Naive thymus-derived CD4-positive, alpha-beta T cell (primary cell): ENCODE measurements at regions not wholly inside any gene's neighbourhood (a gene's known extent, or its start where the extent isn't known, plus 50 kb on each side); places are given as distances from the start of the nearest gene placed in this dataset.
"Not testable (repeated sequence)": the region's sequence is repeated elsewhere in the genome, so short reads cannot be mapped to it uniquely, and the experiment has no call there.

Experiments
- ATAC-seq: fragments of 150-1000 bp; cut with Tn5 transposase; 2 replicates; pipeline ENCODE4 v1.10.0; 2021; ENCODE audit warnings: mild to moderate bottlenecking, moderate library complexity
- CTCF ChIA-PET: fragments of 350-600 bp; sonication (Branson Sonifier 250); formaldehyde crosslinking; loops from one replicate; lab custom pipeline; 2021; ENCODE audit warnings: antibody characterized with exemption; lab: Charles Lee
- POLR2A ChIA-PET: fragments of 350-600 bp; sonication (Branson Sonifier 250); formaldehyde crosslinking; loops from one replicate; lab custom pipeline; 2021; ENCODE audit warnings: antibody characterized with exemption, inconsistent platforms; lab: Charles Lee
- DNase-seq, 9 donors: peaks; one replicate each; pipeline versions ENCODE4 v3.0.0 to v3.0.0-alpha.2; 2020 to 2022; ENCODE audit warnings: mixed read lengths in 1 of 9
- H3K27ac ChIP-seq: one replicate; pipeline ENCODE4 v1.7.0; 2013; ENCODE audit warnings: mild to moderate bottlenecking, low read depth, low read length, moderate library complexity
- H3K27me3 ChIP-seq, 2 donors: one replicate each; pipeline ENCODE4 v1.7.0; 2013; ENCODE audit warnings: low read length in 2 of 2, mild to moderate bottlenecking in 2 of 2, moderate library complexity in 2 of 2; ENCODE audit not compliant: control insufficient read depth in 2 of 2, insufficient read depth in 2 of 2
- H3K36me3 ChIP-seq, 3 experiments: 1 replicate in 2 of 3; 2 replicates in 1 of 3; pipeline ENCODE4 v1.7.0; 2013; ENCODE audit warnings: low read length in 3 of 3, mild to moderate bottlenecking in 3 of 3, moderate library complexity in 1 of 3; ENCODE audit not compliant: insufficient read depth in 3 of 3, control insufficient read depth in 2 of 3
- H3K4me1 ChIP-seq, 2 donors: one replicate each; pipeline ENCODE4 v1.7.0; 2013; ENCODE audit warnings: low read length in 2 of 2, mild to moderate bottlenecking in 2 of 2, moderate library complexity in 1 of 2; ENCODE audit not compliant: control insufficient read depth in 2 of 2, insufficient read depth in 2 of 2
- H3K4me3 ChIP-seq: 2 replicates; pipeline ENCODE4 v1.7.0; 2013; ENCODE audit warnings: mild to moderate bottlenecking, low read length
- H3K9me3 ChIP-seq, 3 experiments: 1 replicate in 2 of 3; 2 replicates in 1 of 3; pipeline ENCODE4 v1.7.0; 2013; ENCODE audit warnings: low read length in 3 of 3; ENCODE audit not compliant: control insufficient read depth in 2 of 3
- H3K27ac Mint-ChIP-seq, 9 donors: one replicate each; pipeline ENCODE4 v1.8.0; 2020 to 2022; ENCODE audit warnings: mixed read lengths in 9 of 9, mild to moderate bottlenecking in 8 of 9, moderate library complexity in 5 of 9, inconsistent platforms in 2 of 9
- H3K27me3 Mint-ChIP-seq, 5 donors: one replicate each; pipeline ENCODE4 v1.8.0; 2021 to 2022; ENCODE audit warnings: mixed read lengths in 5 of 5, mild to moderate bottlenecking in 1 of 5
- H3K36me3 Mint-ChIP-seq, 5 donors: one replicate each; pipeline ENCODE4 v1.8.0; 2020 to 2022; ENCODE audit warnings: mixed read lengths in 5 of 5, mild to moderate bottlenecking in 3 of 5, inconsistent platforms in 1 of 5
- H3K4me1 Mint-ChIP-seq, 7 donors: one replicate each; pipeline ENCODE4 v1.8.0; 2020 to 2022; ENCODE audit warnings: mixed read lengths in 7 of 7, mild to moderate bottlenecking in 3 of 7, inconsistent platforms in 1 of 7
- H3K4me3 Mint-ChIP-seq, 10 donors: one replicate each; pipeline ENCODE4 v1.8.0; 2020 to 2022; ENCODE audit warnings: mild to moderate bottlenecking in 10 of 10, mixed read lengths in 10 of 10, moderate library complexity in 6 of 10, inconsistent platforms in 2 of 10
- H3K9me3 Mint-ChIP-seq, 11 donors: one replicate each; pipeline ENCODE4 v1.8.0; 2020 to 2022; ENCODE audit warnings: mixed read lengths in 11 of 11, mild to moderate bottlenecking in 4 of 11, inconsistent platforms in 1 of 11, moderate library complexity in 1 of 11
- intact Hi-C, 2 donors: fragments of 100-400 bp; cut with micrococcal nuclease; formaldehyde crosslinking; loops; one replicate each; pipeline ENCODE4 v1.15.1; 2023

- H3K27me3 ChIP-seq, ATAC-seq, POLR2A ChIA-PET, DNase-seq, H3K36me3 Mint-ChIP-seq, H3K4me1 Mint-ChIP-seq, H3K4me1 ChIP-seq, H3K36me3 ChIP-seq, H3K27ac ChIP-seq, H3K4me3 ChIP-seq, H3K9me3 Mint-ChIP-seq, intact Hi-C loops, H3K4me3 Mint-ChIP-seq, H3K9me3 ChIP-seq, H3K27ac Mint-ChIP-seq: not testable (repeated sequence)
- H3K27me3 Mint-ChIP-seq, result peaks cover 0 to 11% (median 5%) of the 10 kb centered on the region in 5 donors
- CTCF ChIA-PET, result interaction anchor here (0.6 kb wide), 1 partner anchor 25 kb away, joined by 3 read pairs; no protein-coding TSS in a partner anchor
Measured at GRCh38 chr1:214144521-214144920, 136.4 kb upstream of the SMYD2 start.

GRCh38 chr1:214146523-214146922 lies 134.4 kb upstream of the SMYD2 start:
- peaks cover 0 to 11% (median 0%) of the 10 kb centered on the region in 5 donors for H3K27me3 Mint-ChIP-seq
- ATAC-seq (no peak), DNase-seq (no peak)
- no peak overlapping the region for H3K27ac ChIP-seq
- no peaks in the 10 kb centered on the region for H3K9me3 ChIP-seq
- no peaks in the 10 kb centered on the region for H3K27me3 ChIP-seq
- H3K4me3 Mint-ChIP-seq, result no peak overlapping the region
- H3K36me3 ChIP-seq, result no peaks in the 10 kb centered on the region
- intact Hi-C loops, result no loop called here
- H3K4me1 ChIP-seq, result no peaks in the 10 kb centered on the region
- POLR2A ChIA-PET, result no interaction called here
- CTCF ChIA-PET, result interaction anchor here (0.6 kb wide), 1 partner anchor 20 kb away, joined by 3 read pairs; no protein-coding TSS in a partner anchor
- H3K9me3 Mint-ChIP-seq, result no peaks in the 10 kb centered on the region
- H3K36me3 Mint-ChIP-seq, result no peaks in the 10 kb centered on the region
- no peak overlapping the region for H3K27ac Mint-ChIP-seq
- H3K4me1 Mint-ChIP-seq, result no peaks in the 10 kb centered on the region
- no peak overlapping the region for H3K4me3 ChIP-seq

DNA sequence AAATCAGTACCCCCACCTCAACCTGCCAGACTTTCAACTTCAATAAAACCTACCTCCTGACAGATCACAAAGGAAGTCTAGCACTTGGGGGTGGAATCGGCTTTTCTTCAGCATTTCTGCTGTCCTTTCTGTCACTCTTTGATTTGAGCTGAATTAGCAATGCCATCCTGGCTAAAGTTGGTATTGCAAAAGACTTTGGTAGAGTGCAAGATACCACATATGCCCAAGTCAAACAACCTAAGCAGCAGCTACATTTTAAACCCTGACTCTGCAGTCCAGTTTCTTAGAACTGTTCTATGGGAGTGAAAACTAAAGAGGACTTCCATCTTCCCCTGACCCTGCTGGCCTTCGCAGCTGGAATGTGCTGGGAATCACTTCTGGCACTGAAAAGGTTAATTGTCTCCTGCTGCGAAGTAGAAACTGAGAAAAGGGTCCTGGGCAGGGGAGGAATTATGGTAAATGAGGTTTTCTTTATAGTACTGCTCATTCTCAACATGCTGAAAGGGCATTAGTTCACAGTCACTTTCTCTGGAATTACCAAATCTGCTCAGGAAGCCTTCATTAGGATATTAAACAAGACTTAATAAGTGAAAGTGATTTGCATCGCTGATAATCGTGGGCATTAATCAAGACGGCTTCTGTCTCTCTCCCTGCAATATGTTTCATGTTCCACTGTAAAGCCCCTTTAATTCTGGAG lies 126.2 kb upstream of the SMYD2 start:
- no peaks in the 10 kb centered on the region for H3K9me3 ChIP-seq
- Mint-ChIP-seq H3K27ac (no peak overlapping the region), H3K4me3 (no peak overlapping the region), H3K4me1 (no peaks in the 10 kb centered on the region), H3K27me3 (peaks cover 7 to 34% (median 19%) of the 10 kb centered on the region in 5 donors), H3K9me3 (peaks cover 0 to 2% (median 0%) of the 10 kb centered on the region in 11 donors), H3K36me3 (no peaks in the 10 kb centered on the region)
- no peaks in the 10 kb centered on the region for H3K36me3 ChIP-seq
- POLR2A ChIA-PET, result no interaction called here
- no peak overlapping the region for H3K4me3 ChIP-seq
- DNase-seq, result no peak
- intact Hi-C loops, result no loop called here
- ATAC-seq, result no peak
- no peaks in the 10 kb centered on the region for H3K27me3 ChIP-seq
- no peaks in the 10 kb centered on the region for H3K4me1 ChIP-seq
- CTCF ChIA-PET, result no interaction called here
- no peak overlapping the region for H3K27ac ChIP-seq

GRCh38 chr1:214155987-214156625 lies 124.9 kb upstream of the SMYD2 start:
- Histone ChIP-seq H3K36me3 (no peaks in the 10 kb centered on the region), H3K4me3 (no peak overlapping the region), H3K27ac (no peak overlapping the region), H3K4me1 (no peaks in the 10 kb centered on the region), H3K9me3 (no peaks in the 10 kb centered on the region), H3K27me3 (no peaks in the 10 kb centered on the region)
- Mint-ChIP-seq H3K36me3 (no peaks in the 10 kb centered on the region), H3K27me3 (peaks cover 7 to 38% (median 22%) of the 10 kb centered on the region in 5 donors), H3K9me3 (peaks cover 0 to 2% (median 0%) of the 10 kb centered on the region in 11 donors), H3K4me3 (no peak overlapping the region), H3K4me1 (no peaks in the 10 kb centered on the region), H3K27ac (no peak overlapping the region)
- ChIA-PET POLR2A (no interaction called here), CTCF (interaction anchor here (1.2 kb wide), 1 partner anchor 342 kb away, joined by 4 read pairs; no protein-coding TSS in a partner anchor)
- DNase-seq (no peak), ATAC-seq (no peak)
- intact Hi-C loops, result no loop called here

DNA sequence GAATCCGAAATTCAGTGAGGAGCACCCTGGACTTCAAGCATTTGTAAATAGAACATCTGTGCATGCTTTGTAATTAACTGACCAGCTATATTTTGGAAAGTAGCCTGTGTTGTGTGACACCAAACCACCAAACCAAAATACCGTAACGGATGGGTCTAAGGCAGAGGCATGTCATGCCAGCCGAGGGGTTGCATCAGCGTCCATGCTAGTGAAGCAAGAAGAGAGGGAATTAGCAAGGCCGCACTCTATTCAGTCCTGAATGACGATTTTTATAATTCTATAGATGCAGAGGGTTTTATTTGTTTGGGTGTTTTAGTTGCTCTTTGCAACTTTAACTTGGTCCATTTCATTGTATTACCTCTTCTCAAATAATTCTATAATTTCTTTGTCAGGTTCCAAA lies 116.8 kb upstream of the SMYD2 start:
- Mint-ChIP-seq H3K27me3 (peaks cover 3 to 30% (median 16%) of the 10 kb centered on the region in 5 donors), H3K36me3 (no peaks in the 10 kb centered on the region), H3K27ac (no peak overlapping the region), H3K9me3 (no peaks in the 10 kb centered on the region), H3K4me1 (no peaks in the 10 kb centered on the region), H3K4me3 (no peak overlapping the region)
- no peak overlapping the region for H3K4me3 ChIP-seq
- POLR2A ChIA-PET, result no interaction called here
- ATAC-seq (no peak), DNase-seq (no peak)
- H3K27me3 ChIP-seq, result peaks cover 0 to 3% of the 10 kb centered on the region in 2 donors
- H3K4me1 ChIP-seq, result no peaks in the 10 kb centered on the region
- no peak overlapping the region for H3K27ac ChIP-seq
- intact Hi-C loops, result no loop called here
- CTCF ChIA-PET, result no interaction called here
- no peaks in the 10 kb centered on the region for H3K36me3 ChIP-seq
- H3K9me3 ChIP-seq, result no peaks in the 10 kb centered on the region

- H3K36me3 ChIP-seq, result no peaks in the 10 kb centered on the region
- ATAC-seq, result no peak
- Mint-ChIP-seq H3K4me3 (no peak overlapping the region), H3K36me3 (no peaks in the 10 kb centered on the region), H3K27me3 (peaks cover 3 to 30% (median 14%) of the 10 kb centered on the region in 5 donors), H3K9me3 (no peaks in the 10 kb centered on the region), H3K4me1 (no peaks in the 10 kb centered on the region), H3K27ac (no peak overlapping the region)
- no peak for DNase-seq
- intact Hi-C loops, result no loop called here
- CTCF ChIA-PET, result no interaction called here
- no peaks in the 10 kb centered on the region for H3K4me1 ChIP-seq
- POLR2A ChIA-PET, result no interaction called here
- no peak overlapping the region for H3K4me3 ChIP-seq
- H3K27me3 ChIP-seq, result peaks cover 0 to 3% of the 10 kb centered on the region in 2 donors
- H3K9me3 ChIP-seq, result no peaks in the 10 kb centered on the region
- no peak overlapping the region for H3K27ac ChIP-seq
Measured at GRCh38 chr1:214165850-214166374, 115.0 kb upstream of the SMYD2 start.
